HCT116 (cell line): ENCODE measurements at regions not wholly inside any gene's neighbourhood (a gene's known extent, or its start where the extent isn't known, plus 50 kb on each side); places are given as distances from the start of the nearest gene placed in this dataset.

Source experiments
- ATAC-seq: fragments of 200-7000 bp; cut with Tn5 transposase; 2 replicates; pipeline ENCODE4 v1.9.1; 2020; ENCODE audit warnings: mild to moderate bottlenecking, moderate library complexity
- BruUV-seq: library from RNA; stranded (reverse); fragments of 400-500 nt; replicated peaks from 2 replicates; lab custom pipeline; 2021; lab: Mats Ljungman, UMichigan
- CTCF ChIA-PET: fragments of 300-600 bp; sonication (Branson Sonifier 250); formaldehyde crosslinking; loops from one replicate; lab custom pipeline; 2021; ENCODE audit warnings: antibody characterized with exemption; lab: Charles Lee
- POLR2A ChIA-PET: fragments of 300-600, 350-600 bp; sonication (Branson Sonifier 250); formaldehyde crosslinking; loops from one replicate; lab custom pipeline; 2021; ENCODE audit warnings: antibody characterized with exemption; lab: Charles Lee
- RAD21 ChIA-PET, 2 experiments: fragments of 300-600 bp; sonication (Branson Sonifier 250); formaldehyde crosslinking; loops; one replicate each; lab custom pipeline; 2023; ENCODE audit warnings: low total read pairs in 2 of 2; ENCODE audit not compliant: uncharacterized antibody in 2 of 2, unreplicated experiment in 2 of 2, low non-redundant PET in 1 of 2; lab: Charles Lee
- DNase-seq: peaks from one replicate; pipeline ENCODE4 v3.0.0-alpha.2; 2010; ENCODE audit warnings: low read depth, low spot score
- H2AFZ ChIP-seq: fragments of 200-600 bp; shearing (Covaris generic), sonication (generic); 2 replicates; pipeline ENCODE4 v1.6.1; 2017; ENCODE audit warnings: low read depth, mixed run types, mixed read lengths, antibody characterized with exemption, low read length; ENCODE audit not compliant: poor library complexity, severe bottlenecking
- H3K27ac ChIP-seq: 2 replicates; pipeline ENCODE4 v1.5.1; 2012; ENCODE audit warnings: low read depth, low read length
- H3K27me3 ChIP-seq: fragments of 200-600 bp; sonication (generic); 2 replicates; pipeline ENCODE4 v1.6.1; 2016; ENCODE audit warnings: mixed run types, low read length, mixed read lengths; ENCODE audit not compliant: insufficient read depth
- H3K36me3 ChIP-seq, 2 experiments: fragments of 200-500 bp in 1 of 2; fragments of 200-600 bp in 1 of 2; sonication (Bioruptor generic) in 1 of 2; sonication (generic) in 1 of 2; 2 replicates each; pipeline versions ENCODE4 v1.5.1 to v1.6.1; 2014 to 2016; ENCODE audit warnings: low read length in 2 of 2, inconsistent platforms in 1 of 2, mixed read lengths in 1 of 2, mixed run types in 1 of 2; ENCODE audit not compliant: insufficient read depth in 2 of 2, control insufficient read depth in 1 of 2
- H3K4me1 ChIP-seq, 2 experiments: fragments of 200-600 bp in 1 of 2; sonication (generic) in 1 of 2; 2 replicates each; pipeline versions ENCODE4 v1.5.1 to v1.6.1; 2012 to 2017; ENCODE audit warnings: low read length in 2 of 2, inconsistent platforms in 1 of 2, mild to moderate bottlenecking in 1 of 2, mixed read lengths in 1 of 2, mixed run types in 1 of 2, moderate library complexity in 1 of 2; ENCODE audit not compliant: insufficient read depth in 2 of 2, control insufficient read depth in 1 of 2
- H3K4me2 ChIP-seq: fragments of 200-600 bp; sonication (generic); 2 replicates; pipeline ENCODE4 v1.6.1; 2017; ENCODE audit warnings: mixed run types, low read length, mixed read lengths
- H3K4me3 ChIP-seq, 2 experiments: fragments of 200-600 bp in 1 of 2; sonication (generic) in 1 of 2; replicated peaks in 1 of 2; 2 replicates each; pipeline ENCODE4 v1.5.1; 2011 to 2016; ENCODE audit warnings: low read length in 2 of 2, control low read depth in 1 of 2, low read depth in 1 of 2, mild to moderate bottlenecking in 1 of 2, mixed read lengths in 1 of 2, mixed run types in 1 of 2
- H3K79me2 ChIP-seq: fragments of 200-600 bp; sonication (generic); 2 replicates; pipeline ENCODE4 v1.6.1; 2017; ENCODE audit warnings: mild to moderate bottlenecking, mixed run types, low read length, moderate library complexity, mixed read lengths; ENCODE audit not compliant: insufficient read depth
- H3K9ac ChIP-seq: fragments of 200-600 bp; sonication (generic); 2 replicates; pipeline ENCODE4 v1.6.1; 2016; ENCODE audit warnings: low read length, mixed read lengths
- H3K9me2 ChIP-seq: fragments of 200-600 bp; sonication (generic), shearing (Covaris generic); 2 replicates; pipeline ENCODE4 v1.6.1; 2017; ENCODE audit warnings: mixed run types, mild to moderate bottlenecking, moderate library complexity; ENCODE audit not compliant: insufficient read depth
- H3K9me3 ChIP-seq, 2 experiments: fragments of 200-500 bp in 1 of 2; fragments of 200-600 bp in 1 of 2; sonication (Bioruptor generic) in 1 of 2; sonication (generic) in 1 of 2; 2 replicates each; pipeline ENCODE4 v1.6.1; 2014 to 2017; ENCODE audit warnings: low read length in 2 of 2, mixed read lengths in 2 of 2, inconsistent platforms in 1 of 2, low read depth in 1 of 2, mild to moderate bottlenecking in 1 of 2, mixed run types in 1 of 2, moderate library complexity in 1 of 2; ENCODE audit not compliant: control insufficient read depth in 1 of 2, insufficient read depth in 1 of 2
- H4K20me1 ChIP-seq: fragments of 200-600 bp; sonication (generic), shearing (Covaris generic); 2 replicates; pipeline ENCODE4 v1.6.1; 2017; ENCODE audit warnings: mixed run types, mild to moderate bottlenecking, moderate library complexity; ENCODE audit not compliant: insufficient read depth
- CBX3 ChIP-seq: IDR thresholded peaks from 2 replicates; pipeline ENCODE4 v1.6.1; 2012; ENCODE audit warnings: low read depth
- EGR1 ChIP-seq: IDR thresholded peaks from 2 replicates; pipeline ENCODE4 v1.6.1; 2012; ENCODE audit warnings: low read depth
- ELF1 ChIP-seq: IDR thresholded peaks from 2 replicates; pipeline ENCODE4 v1.6.1; 2012; ENCODE audit warnings: low read depth, borderline replicate concordance
- EZH2 ChIP-seq: fragments of 200-600 bp; sonication (generic); IDR thresholded peaks from 2 replicates; pipeline ENCODE4 v1.6.1; 2017; ENCODE audit warnings: antibody characterized with exemption, mixed run types
- EZH2phosphoT487 ChIP-seq: fragments of 200-600 bp; IDR thresholded peaks from 2 replicates; pipeline ENCODE4 v1.6.1; 2018; ENCODE audit warnings: antibody characterized with exemption, borderline replicate concordance
- FOSL1 ChIP-seq: IDR thresholded peaks from 2 replicates; pipeline ENCODE4 v1.6.1; 2012; ENCODE audit warnings: low read depth
- JUND ChIP-seq: IDR thresholded peaks from 2 replicates; pipeline ENCODE4 v1.6.1; 2012
- SRF ChIP-seq: IDR thresholded peaks from 2 replicates; pipeline ENCODE4 v1.6.1; 2012; ENCODE audit warnings: low read depth
- ZBTB33 ChIP-seq: IDR thresholded peaks from 2 replicates; pipeline ENCODE4 v1.6.1; 2011; ENCODE audit warnings: mild to moderate bottlenecking, low read length, moderate library complexity; ENCODE audit not compliant: insufficient replicate concordance; ENCODE audit errors: extremely low read depth
- intact Hi-C: fragments of 100-400 bp; cut with micrococcal nuclease; formaldehyde crosslinking; loops from 2 replicates; pipeline ENCODE4 v1.10.0; 2022
- TF ChIP-seq, protein P1 (sequence below), 3 experiments: fragments of 200-600 bp in 1 of 3; sonication (generic) in 1 of 3; IDR thresholded peaks in 2 of 3; conservative IDR thresholded peaks in 1 of 3; 2 replicates each; pipeline ENCODE4 v1.5.1; 2012 to 2017; ENCODE audit warnings: low read depth in 2 of 3, low read length in 2 of 3, antibody characterized with exemption in 1 of 3, borderline replicate concordance in 1 of 3, control low read depth in 1 of 3, mild to moderate bottlenecking in 1 of 3, mixed read lengths in 1 of 3, mixed run types in 1 of 3, moderate library complexity in 1 of 3; ENCODE audit not compliant: insufficient read depth in 1 of 3

DNA sequence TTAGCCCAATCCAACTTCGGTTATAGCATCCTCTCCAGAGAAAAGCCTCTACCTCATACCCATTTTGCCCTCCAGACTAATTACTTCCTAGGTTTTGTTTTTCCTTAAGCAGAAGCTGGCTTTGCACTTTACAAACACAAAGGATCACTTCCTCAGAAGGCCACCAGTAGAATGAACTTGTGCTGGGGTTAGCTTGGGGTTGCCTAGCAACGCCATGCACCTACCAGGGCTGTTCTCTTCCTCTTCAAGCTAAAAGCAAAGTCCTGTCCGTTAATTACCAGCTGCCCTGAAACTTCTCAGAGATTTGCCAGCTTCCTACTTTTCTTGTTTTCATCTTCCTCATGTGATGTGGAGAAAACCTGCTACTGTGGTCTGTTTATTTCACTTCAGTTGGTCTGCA is 132.0 kb upstream of the WWC1 start:
- TF ChIP-seq FOSL1 (no peak), ELF1 (no peak)
- POLR2A ChIA-PET, result no interaction called here
- Histone ChIP-seq H2AFZ (no peak overlapping the region), H3K27ac (no peak overlapping the region), H3K79me2 (no peaks in the 10 kb centered on the region), H3K9ac (no peak overlapping the region), H3K9me3 (no peaks in the 10 kb centered on the region), H3K4me1 (no peaks in the 10 kb centered on the region), H3K4me3 (no peak overlapping the region), H3K4me2 (no peak overlapping the region), H4K20me1 (no peaks in the 10 kb centered on the region; the same call in 1 of the 2 replicates), H3K36me3 (no peaks in the 10 kb centered on the region), H3K9me2 (no peaks in the 10 kb centered on the region), H3K27me3 (peaks cover 37% of the 10 kb centered on the region)
- intact Hi-C loops, result no loop called here
- ATAC-seq (no peak), DNase-seq (no peak)
- no TSS peak for BruUV-seq
- CTCF ChIA-PET, result no interaction called here
- RAD21 ChIA-PET, result no interaction called here

DNA sequence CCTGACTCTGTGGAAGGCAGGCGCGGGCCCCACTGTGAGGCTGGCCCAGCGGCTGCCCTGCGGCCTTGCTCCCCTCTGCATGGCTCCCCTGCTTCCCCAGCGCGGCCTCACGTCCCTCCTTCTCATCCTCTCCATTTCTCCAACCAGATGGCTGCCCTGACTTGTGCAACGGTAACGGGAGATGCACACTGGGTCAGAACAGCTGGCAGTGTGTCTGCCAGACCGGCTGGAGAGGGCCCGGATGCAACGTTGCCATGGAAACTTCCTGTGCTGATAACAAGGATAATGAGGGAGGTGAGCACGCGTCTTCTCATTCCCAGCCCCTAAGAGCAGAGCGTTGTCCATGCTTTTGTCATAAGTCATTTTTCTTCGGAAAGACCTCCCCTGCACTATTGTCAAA is 129.0 kb upstream of the WWC1 start:
- Histone ChIP-seq H4K20me1 (no peaks in the 10 kb centered on the region; the same call in 1 of the 2 replicates), H3K4me3 (no peak overlapping the region)

More for the DNA sequence above, 129.0 kb upstream of the WWC1 start:
- no peaks in the 10 kb centered on the region for H3K9me2 ChIP-seq
- ChIA-PET RAD21 (no interaction called here), POLR2A (no interaction called here), CTCF (no interaction called here)
- H3K4me2 ChIP-seq, result no peak overlapping the region
- H2AFZ ChIP-seq, result no peak overlapping the region
- DNase-seq (no peak), ATAC-seq (no peak)
- H3K9me3 ChIP-seq, result no peaks in the 10 kb centered on the region
- no peaks in the 10 kb centered on the region for H3K36me3 ChIP-seq
- peaks cover 45% of the 10 kb centered on the region for H3K27me3 ChIP-seq
- TF ChIP-seq EZH2phosphoT487, result no peak
- TF ChIP-seq CBX3, result no peak
- TF ChIP-seq SRF, result no peak
- TF ChIP-seq ZBTB33, result no peak
- no peak for TF ChIP-seq EZH2
- TF ChIP-seq JUND, result no peak
- TF ChIP-seq ELF1, result no peak
- no peak for TF ChIP-seq EGR1
- TF ChIP-seq, protein P1, sequence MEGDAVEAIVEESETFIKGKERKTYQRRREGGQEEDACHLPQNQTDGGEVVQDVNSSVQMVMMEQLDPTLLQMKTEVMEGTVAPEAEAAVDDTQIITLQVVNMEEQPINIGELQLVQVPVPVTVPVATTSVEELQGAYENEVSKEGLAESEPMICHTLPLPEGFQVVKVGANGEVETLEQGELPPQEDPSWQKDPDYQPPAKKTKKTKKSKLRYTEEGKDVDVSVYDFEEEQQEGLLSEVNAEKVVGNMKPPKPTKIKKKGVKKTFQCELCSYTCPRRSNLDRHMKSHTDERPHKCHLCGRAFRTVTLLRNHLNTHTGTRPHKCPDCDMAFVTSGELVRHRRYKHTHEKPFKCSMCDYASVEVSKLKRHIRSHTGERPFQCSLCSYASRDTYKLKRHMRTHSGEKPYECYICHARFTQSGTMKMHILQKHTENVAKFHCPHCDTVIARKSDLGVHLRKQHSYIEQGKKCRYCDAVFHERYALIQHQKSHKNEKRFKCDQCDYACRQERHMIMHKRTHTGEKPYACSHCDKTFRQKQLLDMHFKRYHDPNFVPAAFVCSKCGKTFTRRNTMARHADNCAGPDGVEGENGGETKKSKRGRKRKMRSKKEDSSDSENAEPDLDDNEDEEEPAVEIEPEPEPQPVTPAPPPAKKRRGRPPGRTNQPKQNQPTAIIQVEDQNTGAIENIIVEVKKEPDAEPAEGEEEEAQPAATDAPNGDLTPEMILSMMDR (IDR thresholded peaks at IDR 0.05 in 2 of 3, conservative IDR thresholded peaks at IDR 0.05 in 1 of 3; ENCODE audit: borderline replicate concordance in 1 of 3, insufficient read depth in 1 of 3, low read depth in 2 of 3, low read length in 2 of 3), result no peak
- intact Hi-C loops, result no loop called here
- H3K27ac ChIP-seq, result no peak overlapping the region
- H3K4me1 ChIP-seq, result no peaks in the 10 kb centered on the region
- H3K79me2 ChIP-seq, result no peaks in the 10 kb centered on the region
- H3K9ac ChIP-seq, result no peak overlapping the region
- BruUV-seq, result no TSS peak
